ENCODE measurements at regions not wholly inside any gene's neighbourhood (a gene's known extent, or its start where the extent isn't known, plus 50 kb on each side); places are given as distances from the start of the nearest gene placed in this dataset.

- TF ChIP-seq CTCF (IDR thresholded peaks at IDR 0.05) (no peak), POLR2A (IDR thresholded peaks at IDR 0.05) (no peak)
Observed at GRCh38 chr16:54231336-54231735, 55.3 kb downstream of the IRX3 start.
